HUES64 (cell line): ENCODE measurements at regions not wholly inside any gene's neighbourhood (a gene's known extent, or its start where the extent isn't known, plus 50 kb on each side); places are given as distances from the start of the nearest gene placed in this dataset.

Experiments used
- H3K27ac ChIP-seq: 2 replicates; pipeline ENCODE4 v1.7.0; 2013; ENCODE audit warnings: low read depth, low read length, inconsistent platforms
- H3K27me3 ChIP-seq: 2 replicates; pipeline ENCODE4 v1.6.1; 2013; ENCODE audit warnings: mild to moderate bottlenecking, low read length; ENCODE audit not compliant: insufficient read depth
- H3K36me3 ChIP-seq: 2 replicates; pipeline ENCODE4 v1.6.1; 2013; ENCODE audit warnings: mild to moderate bottlenecking, low read length; ENCODE audit not compliant: insufficient read depth
- H3K4me1 ChIP-seq: 2 replicates; pipeline ENCODE4 v1.6.1; 2013; ENCODE audit warnings: mild to moderate bottlenecking, low read length, moderate library complexity; ENCODE audit not compliant: insufficient read depth
- H3K4me3 ChIP-seq: 2 replicates; pipeline ENCODE4 v1.5.1; 2013; ENCODE audit warnings: mild to moderate bottlenecking, low read length, moderate library complexity
- H3K9ac ChIP-seq: 2 replicates; pipeline ENCODE4 v1.6.1; 2013; ENCODE audit warnings: mild to moderate bottlenecking, low read depth, low read length
- H3K9me3 ChIP-seq: 2 replicates; pipeline ENCODE4 v1.6.1; 2013; ENCODE audit warnings: low read depth, low read length; ENCODE audit not compliant: insufficient read depth
- WGBS: fragments of 150-250, 120-280 bp; methylation state at CpG from one replicate; pipeline ENCODE4 v1.1.7; 2013; ENCODE audit warnings: missing lambda C conversion rate; 5-methylcytosine and 5-hydroxymethylcytosine counted together

GRCh38 chr6:6725468-6726209, 137.1 kb downstream of the LY86 start:
- Histone ChIP-seq H3K4me3 (peak overlapping the region; percentile 37), H3K27me3 (peaks cover 7% of the 10 kb centered on the region; the same call in 1 of the 2 replicates), H3K9ac (no peak overlapping the region; the same call in 1 of the 2 replicates), H3K36me3 (no peaks in the 10 kb centered on the region), H3K27ac (no peak overlapping the region), H3K9me3 (no peaks in the 10 kb centered on the region), H3K4me1 (peaks cover 42% of the 10 kb centered on the region)
- 62% methylated on average over 15 of the region's 15 CpGs for WGBS

- Histone ChIP-seq H3K36me3 (no peaks in the 10 kb centered on the region), H3K9ac (no peak overlapping the region), H3K27ac (no peak overlapping the region), H3K9me3 (no peaks in the 10 kb centered on the region), H3K4me1 (peaks cover 36% of the 10 kb centered on the region), H3K4me3 (no peak overlapping the region), H3K27me3 (peaks cover 7% of the 10 kb centered on the region; the same call in 1 of the 2 replicates)
- WGBS: 54% methylated on average over 9 of the region's 9 CpGs
These were observed 139.8 kb downstream of the LY86 start for GRCh38 chr6:6728169-6728941.

GRCh38 chr6:6729971-6730370, 141.5 kb downstream of the LY86 start:
- Histone ChIP-seq H3K4me1 (peaks cover 23% of the 10 kb centered on the region), H3K36me3 (no peaks in the 10 kb centered on the region), H3K4me3 (no peak overlapping the region), H3K27ac (no peak overlapping the region), H3K9ac (no peak overlapping the region), H3K27me3 (peaks cover 7% of the 10 kb centered on the region; the same call in 1 of the 2 replicates), H3K9me3 (no peaks in the 10 kb centered on the region)
- 73% methylated on average over 1 of the region's 1 CpG for WGBS

- Histone ChIP-seq H3K36me3 (no peaks in the 10 kb centered on the region), H3K4me1 (peaks cover 15% of the 10 kb centered on the region), H3K9ac (no peak overlapping the region), H3K4me3 (no peak overlapping the region), H3K9me3 (no peaks in the 10 kb centered on the region), H3K27ac (no peak overlapping the region), H3K27me3 (0 out of 2 replicates have a peak, but pooled peaks cover 3% of the 10 kb centered on the region)
- 79% methylated on average over 2 of the region's 2 CpGs for WGBS
These were observed 142.3 kb downstream of the LY86 start for GRCh38 chr6:6730831-6731230.

GRCh38 chr6:6734479-6735465, 146.3 kb downstream of the LY86 start:
- H3K4me1 ChIP-seq: 0 out of 2 replicates have a peak, but pooled peaks cover 3% of the 10 kb centered on the region
- no peak overlapping the region for H3K27ac ChIP-seq
- WGBS: 87% methylated on average over 16 of the region's 16 CpGs
- no peaks in the 10 kb centered on the region for H3K27me3 ChIP-seq
- no peak overlapping the region for H3K4me3 ChIP-seq
- no peak overlapping the region for H3K9ac ChIP-seq
- no peaks in the 10 kb centered on the region for H3K36me3 ChIP-seq
- H3K9me3 ChIP-seq: no peaks in the 10 kb centered on the region

GRCh38 chr6:6736791-6737654, 148.5 kb downstream of the LY86 start:
- Histone ChIP-seq H3K27ac (no peak overlapping the region), H3K4me1 (0 out of 2 replicates have a peak, but pooled peaks cover 6% of the 10 kb centered on the region), H3K36me3 (no peaks in the 10 kb centered on the region), H3K27me3 (no peaks in the 10 kb centered on the region), H3K4me3 (no peak overlapping the region), H3K9ac (no peak overlapping the region), H3K9me3 (no peaks in the 10 kb centered on the region)
- WGBS: 74% methylated on average over 34 of the region's 34 CpGs

- Histone ChIP-seq H3K27ac (no peak overlapping the region), H3K4me3 (no peak overlapping the region), H3K36me3 (no peaks in the 10 kb centered on the region), H3K9me3 (no peaks in the 10 kb centered on the region), H3K4me1 (peaks cover 12% of the 10 kb centered on the region), H3K9ac (no peak overlapping the region), H3K27me3 (no peaks in the 10 kb centered on the region)
- WGBS: 68% methylated on average over 6 of the region's 6 CpGs
These were observed 149.2 kb downstream of the LY86 start for GRCh38 chr6:6737671-6738070.

- Histone ChIP-seq H3K36me3 (no peaks in the 10 kb centered on the region), H3K4me3 (no peak overlapping the region), H3K4me1 (peaks cover 17% of the 10 kb centered on the region), H3K9me3 (no peaks in the 10 kb centered on the region), H3K9ac (no peak overlapping the region), H3K27me3 (no peaks in the 10 kb centered on the region), H3K27ac (no peak overlapping the region)
- WGBS: 96% methylated on average over 2 of the region's 2 CpGs
These were observed 149.6 kb downstream of the LY86 start for GRCh38 chr6:6738108-6738507.

GRCh38 chr6:6738922-6739716, 150.6 kb downstream of the LY86 start:
- H3K27ac ChIP-seq: no peak overlapping the region
- no peaks in the 10 kb centered on the region for H3K9me3 ChIP-seq
- H3K36me3 ChIP-seq: no peaks in the 10 kb centered on the region
- no peak overlapping the region for H3K4me3 ChIP-seq
- no peaks in the 10 kb centered on the region for H3K27me3 ChIP-seq
- WGBS: 96% methylated on average over 4 of the region's 5 CpGs
- no peak overlapping the region for H3K9ac ChIP-seq
- H3K4me1 ChIP-seq: peaks cover 17% of the 10 kb centered on the region
